AG09309 (cell line): ENCODE measurements at regions not wholly inside any gene's neighbourhood (a gene's known extent, or its start where the extent isn't known, plus 50 kb on each side); places are given as distances from the start of the nearest gene placed in this dataset.

Source experiments
- DNase-seq: peaks from one replicate; pipeline ENCODE4 v3.0.0-alpha.2; 2010; ENCODE audit warnings: low read depth
- H3K4me3 ChIP-seq: 2 replicates; pipeline ENCODE4 v1.5.1; 2011; ENCODE audit warnings: mild to moderate bottlenecking, low read depth, low read length, moderate library complexity; ENCODE audit not compliant: control insufficient read depth
- CTCF ChIP-seq: IDR thresholded peaks from 2 replicates; pipeline ENCODE4 v1.5.1; 2011; ENCODE audit warnings: mild to moderate bottlenecking, low read depth, low read length, inconsistent platforms; ENCODE audit not compliant: insufficient read depth, control insufficient read depth; ENCODE audit errors: missing control alignments

- TF ChIP-seq CTCF: no peak
- H3K4me3 ChIP-seq: no peak overlapping the region
- no peak for DNase-seq
Observed at GRCh38 chr15:93202405-93202804, 113.4 kb upstream of the RGMA start.

GRCh38 chr15:93201940-93202339, 112.9 kb upstream of the RGMA start:
- no peak for TF ChIP-seq CTCF
- no peak overlapping the region for H3K4me3 ChIP-seq
- no peak for DNase-seq

- no peak overlapping the region for H3K4me3 ChIP-seq
- DNase-seq: no peak
- no peak for TF ChIP-seq CTCF
Observed at GRCh38 chr15:93200837-93201226, 111.8 kb upstream of the RGMA start.

- no peak for DNase-seq
- H3K4me3 ChIP-seq: no peak overlapping the region
- no peak for TF ChIP-seq CTCF
Observed at GRCh38 chr15:93200081-93200836, 111.2 kb upstream of the RGMA start.

GRCh38 chr15:93196135-93196670, 107.2 kb upstream of the RGMA start:
- no peak overlapping the region for H3K4me3 ChIP-seq
- DNase-seq: no peak
- TF ChIP-seq CTCF: no peak

GRCh38 chr15:93195109-93195508, 106.1 kb upstream of the RGMA start:
- TF ChIP-seq CTCF: no peak
- no peak overlapping the region for H3K4me3 ChIP-seq
- no peak for DNase-seq
